ENCODE measurements at regions not wholly inside any gene's neighbourhood (a gene's known extent, or its start where the extent isn't known, plus 50 kb on each side); places are given as distances from the start of the nearest gene placed in this dataset.

- no peaks in the 10 kb centered on the region for H3K79me1 ChIP-seq (ENCODE audit: low read depth, low read length)
- no peak overlapping the region for H4K8ac ChIP-seq (ENCODE audit: extremely low read depth, insufficient read depth, low read length)
- H4K91ac ChIP-seq (replicated peaks; ENCODE audit: insufficient read length, low read length) = no peak overlapping the region
- no peak overlapping the region for H3K4me2 ChIP-seq (ENCODE audit: insufficient read depth in 1 of 2, low read depth in 2 of 2, low read length in 2 of 2)
- 91% methylated on average over 1 of the region's 1 CpG; no CpG with 5 or more reads in 1 of the 2 experiments for WGBS, 2 experiments (ENCODE audit: extremely low coverage in 1 of 2, insufficient coverage in 1 of 2, insufficient read length in 1 of 2, insufficient replicate concordance in 2 of 2, low coverage in 1 of 2, low lambda C conversion rate in 2 of 2, missing lambda C conversion rate in 1 of 2)
- no peaks in the 10 kb centered on the region for H3K79me2 ChIP-seq (ENCODE audit: control insufficient read depth in 1 of 2, insufficient read depth in 2 of 2, low read length in 2 of 2)
- POLR2A ChIA-PET (ENCODE audit: partially characterized antibody) = no interaction called here
- H3K23me2 ChIP-seq (ENCODE audit: low read depth, low read length) = no peaks in the 10 kb centered on the region
- H3K27me3 ChIP-seq (replicated peaks in 1 of 4; ENCODE audit: control insufficient read depth in 3 of 4, extremely low read depth in 1 of 4, insufficient read depth in 3 of 4, low read length in 3 of 4) = no peaks in the 10 kb centered on the region; a peak in 1 of 7 replicates
- no peak overlapping the region for H2AK5ac ChIP-seq (ENCODE audit: low read depth, low read length)
- H4K20me1 ChIP-seq (replicated peaks in 1 of 2; ENCODE audit: control insufficient read depth in 1 of 2, insufficient read depth in 2 of 2, low read length in 2 of 2) = no peaks in the 10 kb centered on the region
- no peak overlapping the region for H4K5ac ChIP-seq (ENCODE audit: insufficient read length, low read depth, low read length)
- no peak overlapping the region for H2BK15ac ChIP-seq (ENCODE audit: low read length)
- H3K23ac ChIP-seq (ENCODE audit: insufficient read length) = no peak overlapping the region
- DNase-seq (ENCODE audit: low read depth in 1 of 2, low spot score in 2 of 2) (no peak), FAIRE-seq (no peak)
- no peak overlapping the region for H2BK20ac ChIP-seq (ENCODE audit: low read length)
- H2BK120ac ChIP-seq (replicated peaks; ENCODE audit: low read depth, low read length) = no peak overlapping the region
- no peak overlapping the region for H3K27ac ChIP-seq (ENCODE audit: low read depth, low read length)
- H3K36me3 ChIP-seq (ENCODE audit: control insufficient read depth in 2 of 4, insufficient read depth in 4 of 4, low read length in 3 of 4) = no peaks in the 10 kb centered on the region
- no peak overlapping the region for H3K14ac ChIP-seq (ENCODE audit: insufficient read length)
- H2BK12ac ChIP-seq (ENCODE audit: low read depth, low read length) = no peak overlapping the region
- no peaks in the 10 kb centered on the region for H3K9me3 ChIP-seq (ENCODE audit: insufficient read depth in 2 of 2, low read depth in 1 of 2, low read length in 1 of 2)
- CTCF ChIA-PET (ENCODE audit: partially characterized antibody) = no interaction called here
- no peak overlapping the region for H3K4me3 ChIP-seq (ENCODE audit: extremely low read depth in 1 of 4, insufficient read depth in 2 of 4, low read depth in 3 of 4, low read length in 4 of 4)
- H3K4ac ChIP-seq (replicated peaks; ENCODE audit: insufficient read length, low read depth, low read length) = no peak overlapping the region
- no peak overlapping the region for H3K18ac ChIP-seq (ENCODE audit: extremely low read depth, low read length)
- no peak for TF ChIP-seq SRF (IDR thresholded peaks at IDR 0.05; ENCODE audit: low read depth, low read length)
- no peak for TF ChIP-seq TBP (IDR thresholded peaks at IDR 0.05; ENCODE audit: low read depth, low read length)
- TF ChIP-seq ATF3 (IDR thresholded peaks at IDR 0.05; ENCODE audit: insufficient read depth, low read depth, low read length) = no peak
- no peak for TF ChIP-seq CEBPB (IDR thresholded peaks at IDR 0.05; ENCODE audit: low read depth, low read length)
- no peak for TF ChIP-seq POU5F1 (IDR thresholded peaks at IDR 0.05; ENCODE audit: low read depth, low read length)
- no peak for TF ChIP-seq CTBP2 (IDR thresholded peaks at IDR 0.05; ENCODE audit: borderline replicate concordance, insufficient read depth, insufficient read length, low read length)
- TF ChIP-seq GTF2F1 (IDR thresholded peaks at IDR 0.05; ENCODE audit: borderline replicate concordance, low read depth, low read length) = no peak
- TF ChIP-seq SP1 (IDR thresholded peaks at IDR 0.05; ENCODE audit: low read depth, low read length) = no peak
- TF ChIP-seq JUN (IDR thresholded peaks at IDR 0.05; ENCODE audit: low read depth, low read length) = no peak
- TF ChIP-seq SIN3A (conservative IDR thresholded peaks at IDR 0.05 in 1 of 2, IDR thresholded peaks at IDR 0.05 in 1 of 2; ENCODE audit: low read depth in 1 of 2, low read length in 2 of 2) = no peak
- TF ChIP-seq TAF7 (optimal IDR thresholded peaks at IDR 0.05; ENCODE audit: borderline replicate concordance, low read depth, low read length) = no peak
- no peak for TF ChIP-seq MAX (IDR thresholded peaks at IDR 0.05)
- TF ChIP-seq SUZ12 (IDR thresholded peaks at IDR 0.05; ENCODE audit: low read length) = no peak
- no peak for TF ChIP-seq RBBP5 (IDR thresholded peaks at IDR 0.05; ENCODE audit: borderline replicate concordance, low read depth, low read length)
- H2AFZ ChIP-seq (ENCODE audit: low read length) = no peak overlapping the region
- no peaks in the 10 kb centered on the region for H3K4me1 ChIP-seq (replicated peaks in 1 of 4; ENCODE audit: control insufficient read depth in 3 of 4, insufficient read depth in 4 of 4, low read length in 3 of 4)
- no peak overlapping the region for H3K56ac ChIP-seq (replicated peaks; ENCODE audit: insufficient read length, low read depth, low read length)
- no peak overlapping the region for H2BK5ac ChIP-seq (ENCODE audit: low read depth, low read length)
- H3K9ac ChIP-seq (replicated peaks in 1 of 4; ENCODE audit: extremely low read depth in 1 of 4, low read depth in 3 of 4, low read length in 3 of 4) = no peak overlapping the region
Measured at GRCh38 chr3:24936574-24936973, 441.9 kb upstream of the THRB start.

Measured in H1 (cell line).